DMS114 treated with DMSO at 0.1 percent for 48 hours (cell line): ENCODE measurements at regions not wholly inside any gene's neighbourhood (a gene's known extent, or its start where the extent isn't known, plus 50 kb on each side); places are given as distances from the start of the nearest gene placed in this dataset.
A peak's percentile ranks its signal among the peaks of the same experiment; 100 is the strongest.

ENCODE experiments used
- DNase-seq: peaks from one replicate; lab custom pipeline; 2025; ENCODE audit not compliant: unreplicated experiment; lab: John Stamatoyannopoulos, UW

DNA sequence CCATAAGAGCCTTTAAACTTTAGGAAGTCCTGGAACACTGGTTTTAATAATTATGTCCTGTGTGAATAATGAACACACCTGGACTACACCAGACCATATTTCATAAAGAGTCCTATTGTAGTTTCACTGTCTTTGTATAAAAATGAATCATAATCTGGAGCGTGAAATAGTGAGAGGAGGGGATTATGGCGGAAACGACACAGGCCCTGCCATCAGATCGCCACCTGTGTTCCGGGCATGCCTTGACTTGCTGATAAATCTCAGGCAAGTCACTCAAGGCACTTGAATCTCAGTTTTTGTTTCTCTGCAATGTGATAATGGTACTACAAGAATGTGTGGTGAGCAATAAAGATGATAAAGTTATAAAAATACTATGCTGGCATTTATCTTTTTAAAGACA, 995.5 kb downstream of the MCTP2 start:
- no peak for DNase-seq

DNA sequence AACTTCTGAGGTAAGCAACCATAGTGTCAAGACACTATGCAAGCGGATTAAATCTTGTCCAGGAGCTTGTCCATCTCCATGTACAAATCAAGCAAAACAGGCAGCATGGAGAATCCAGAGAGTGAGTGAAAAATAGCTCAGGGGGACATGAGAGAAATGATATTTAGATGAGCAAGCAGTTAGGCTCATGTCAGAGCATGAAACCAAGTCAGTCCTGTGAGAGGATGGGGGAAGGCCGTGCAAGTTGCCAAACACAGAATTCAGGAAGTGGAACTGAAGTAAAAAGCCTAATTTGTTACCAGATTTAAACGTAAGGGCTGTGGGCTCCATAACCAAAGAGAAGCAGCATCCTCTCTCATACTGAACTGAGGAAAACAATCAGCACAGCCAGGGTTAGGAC, 995.9 kb downstream of the MCTP2 start:
- no peak for DNase-seq

GRCh38 chr15:95228856-95229555, 997.6 kb downstream of the MCTP2 start:
- no peak for DNase-seq

DNA sequence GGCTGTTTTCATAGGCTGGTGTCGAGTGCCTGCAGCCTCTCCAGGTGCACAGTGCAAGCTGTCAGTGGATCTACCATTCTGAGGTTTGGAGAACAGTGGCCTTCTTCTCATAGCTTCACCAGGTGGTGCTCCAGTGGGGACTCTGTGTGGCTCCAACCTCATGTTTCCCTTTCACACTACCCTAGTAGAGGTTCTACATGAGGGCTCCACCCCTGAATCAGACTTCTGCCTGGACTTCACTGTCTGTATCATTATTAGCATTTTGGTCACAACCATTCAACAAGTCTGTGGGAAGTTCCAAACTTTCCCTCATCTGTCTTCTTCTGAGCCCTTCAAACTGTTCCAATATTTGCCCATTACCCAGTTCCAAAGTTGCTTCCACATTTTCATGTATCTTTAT, 1003.7 kb downstream of the MCTP2 start:
- DNase-seq = no peak

GRCh38 chr15:95247071-95247984, 1016.0 kb downstream of the MCTP2 start:
- DNase-seq = no peak

- DNase-seq = no peak
Observed at GRCh38 chr15:95249524-95249923, 1018.2 kb downstream of the MCTP2 start.

GRCh38 chr15:95252404-95252803, 1021.0 kb downstream of the MCTP2 start:
- no peak for DNase-seq

DNA sequence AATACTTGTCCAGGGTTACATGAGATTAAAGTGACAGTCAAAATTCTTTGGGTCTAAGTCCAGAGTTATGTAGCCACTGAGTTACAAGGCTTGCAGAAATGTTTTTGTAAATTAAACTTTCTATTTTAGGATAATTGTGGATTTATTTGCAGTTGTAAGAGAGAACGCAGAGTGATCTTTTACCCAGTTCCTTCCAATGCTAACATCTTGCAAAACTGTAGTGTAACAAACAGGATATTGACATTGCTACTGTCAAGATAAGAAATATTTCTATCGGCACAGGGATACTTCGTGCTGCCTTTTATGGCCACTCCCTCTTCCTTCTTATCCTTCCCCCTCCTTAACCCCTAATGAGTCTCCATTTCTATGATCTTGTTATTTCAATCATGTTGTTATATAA, 1022.9 kb downstream of the MCTP2 start:
- no peak for DNase-seq

DNA sequence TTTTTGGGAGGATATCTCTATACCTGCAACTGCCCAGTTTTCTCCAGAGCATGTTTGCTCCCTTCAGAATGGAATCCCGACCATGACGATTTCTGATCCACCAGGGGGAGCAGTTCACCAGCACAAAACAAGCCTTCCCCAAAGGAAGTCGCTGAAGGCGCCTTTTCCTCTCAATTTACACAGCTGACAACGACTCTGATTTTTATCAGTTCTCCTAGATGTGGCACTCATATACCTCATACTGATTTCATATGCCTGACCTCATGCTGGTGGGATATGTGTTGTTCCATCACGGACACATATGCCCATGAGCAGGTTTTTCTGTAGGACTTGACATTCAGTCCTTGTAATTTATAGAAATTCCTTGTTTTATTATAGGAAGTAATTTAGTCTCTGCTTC, 1028.2 kb downstream of the MCTP2 start:
- DNase-seq = peak; percentile 81

GRCh38 chr15:95259965-95260364, 1028.6 kb downstream of the MCTP2 start:
- DNase-seq = peak; percentile 38

GRCh38 chr15:95260856-95261255, 1029.5 kb downstream of the MCTP2 start:
- no peak for DNase-seq

GRCh38 chr15:95261546-95261945, 1030.2 kb downstream of the MCTP2 start:
- no peak for DNase-seq

- DNase-seq = no peak
Observed at GRCh38 chr15:95261968-95262367, 1030.6 kb downstream of the MCTP2 start.

DNA sequence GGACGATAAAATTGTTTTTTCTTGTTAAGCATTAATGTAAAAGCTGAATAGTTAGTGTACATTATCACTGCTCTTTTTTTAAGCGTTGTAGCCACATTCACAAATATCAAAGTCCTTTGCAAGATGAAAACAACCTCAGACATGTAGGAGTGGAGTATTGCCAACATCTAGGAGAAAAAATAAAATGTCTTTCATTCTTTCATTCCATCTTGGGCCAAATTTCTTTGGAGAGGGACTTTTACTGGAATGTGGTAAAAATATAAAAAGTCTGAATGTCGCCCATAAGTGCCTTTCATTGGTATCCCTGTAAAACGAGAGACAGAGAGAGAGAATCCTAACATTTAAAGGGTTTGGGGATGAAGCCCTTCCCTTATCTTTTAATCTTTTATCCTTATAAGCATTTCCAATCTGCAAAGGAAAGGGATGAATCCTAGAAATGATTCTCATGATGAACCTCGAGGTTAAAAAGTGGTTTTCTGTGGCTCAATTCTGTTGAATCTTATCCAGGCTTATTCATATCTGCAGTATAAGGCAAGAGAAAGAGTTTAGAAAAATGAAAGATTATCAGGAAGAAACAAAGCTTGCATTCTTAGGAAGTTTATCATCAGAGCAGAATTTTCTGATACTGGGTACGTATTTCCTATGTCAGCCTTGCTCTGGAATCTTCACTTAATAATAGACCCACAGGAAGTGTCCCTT, 1031.7 kb downstream of the MCTP2 start:
- DNase-seq = no peak

DNA sequence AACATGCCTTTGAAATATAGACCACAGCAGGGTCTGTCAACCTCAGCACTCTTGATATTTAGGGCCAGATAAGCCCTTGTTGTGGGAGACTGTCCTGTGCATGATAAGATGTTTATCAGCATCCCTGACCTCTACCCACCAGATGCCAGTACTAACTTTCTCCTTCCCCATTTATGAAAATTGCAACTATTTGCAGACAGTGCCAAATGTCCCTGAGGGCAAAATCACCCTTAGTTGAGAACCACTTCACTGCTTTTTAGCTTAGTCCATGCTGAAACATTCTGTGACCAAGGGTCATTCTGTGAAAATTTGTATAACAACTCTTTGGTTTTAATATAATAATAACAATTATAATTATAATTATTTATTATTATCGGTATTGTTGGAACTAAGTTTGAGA, 1032.4 kb downstream of the MCTP2 start:
- DNase-seq = no peak

DNA sequence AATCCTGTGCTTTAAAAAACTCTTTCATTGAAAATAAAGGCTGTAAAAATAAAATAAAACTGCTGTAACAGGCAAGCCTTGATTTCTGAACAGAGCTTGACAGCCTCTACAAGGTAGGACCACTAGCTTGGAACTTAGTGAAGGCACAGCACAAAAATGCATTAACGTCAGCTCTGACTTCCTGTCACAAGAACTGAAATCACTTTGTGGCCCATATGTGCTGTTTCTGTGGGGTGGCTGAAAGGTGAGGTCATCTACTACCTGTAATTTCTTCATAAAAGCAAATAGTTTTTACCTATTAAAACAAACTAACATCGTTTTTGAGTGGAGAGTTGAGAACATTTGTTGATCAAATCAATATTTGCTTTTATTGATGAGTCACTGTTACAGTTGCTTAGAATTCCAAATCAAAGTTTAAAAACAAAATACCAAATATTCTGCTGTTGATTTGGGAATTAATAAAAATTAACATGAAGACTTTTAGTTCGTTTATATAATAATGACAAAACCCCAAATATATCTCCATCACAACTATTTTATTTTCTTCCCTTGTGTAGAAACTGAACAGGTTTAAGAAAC, 1034.1 kb downstream of the MCTP2 start:
- DNase-seq = no peak

DNA sequence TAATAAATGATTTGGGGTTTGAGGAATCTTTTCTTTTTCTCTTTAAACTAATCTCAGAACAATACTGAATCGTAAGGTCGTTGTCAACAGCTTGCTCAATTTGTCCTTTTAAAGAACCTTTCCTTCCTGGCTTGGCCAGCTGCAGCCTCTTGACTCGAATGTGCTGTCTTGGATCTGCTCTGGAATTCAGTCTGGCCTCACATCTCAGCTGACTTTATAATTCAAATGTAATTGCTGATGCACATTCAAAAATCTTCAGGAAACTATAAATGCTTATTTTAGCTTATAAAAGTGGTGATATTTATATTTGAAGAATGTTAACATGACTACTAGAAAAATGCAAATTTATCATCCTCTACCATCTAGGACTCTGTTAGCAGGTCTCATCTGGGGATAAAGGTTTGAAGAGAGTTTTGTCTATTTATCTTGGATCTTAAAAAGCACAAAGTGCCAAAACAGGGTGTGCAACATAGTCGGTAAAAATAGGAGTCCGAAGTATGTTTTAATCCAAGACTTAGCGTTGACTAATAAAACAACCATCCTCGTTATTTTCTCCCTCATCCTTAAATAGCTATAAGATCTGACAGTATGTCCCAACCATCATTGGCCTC, 1035.2 kb downstream of the MCTP2 start:
- no peak for DNase-seq

- no peak for DNase-seq
Observed at GRCh38 chr15:95267481-95267880, 1036.1 kb downstream of the MCTP2 start.

DNA sequence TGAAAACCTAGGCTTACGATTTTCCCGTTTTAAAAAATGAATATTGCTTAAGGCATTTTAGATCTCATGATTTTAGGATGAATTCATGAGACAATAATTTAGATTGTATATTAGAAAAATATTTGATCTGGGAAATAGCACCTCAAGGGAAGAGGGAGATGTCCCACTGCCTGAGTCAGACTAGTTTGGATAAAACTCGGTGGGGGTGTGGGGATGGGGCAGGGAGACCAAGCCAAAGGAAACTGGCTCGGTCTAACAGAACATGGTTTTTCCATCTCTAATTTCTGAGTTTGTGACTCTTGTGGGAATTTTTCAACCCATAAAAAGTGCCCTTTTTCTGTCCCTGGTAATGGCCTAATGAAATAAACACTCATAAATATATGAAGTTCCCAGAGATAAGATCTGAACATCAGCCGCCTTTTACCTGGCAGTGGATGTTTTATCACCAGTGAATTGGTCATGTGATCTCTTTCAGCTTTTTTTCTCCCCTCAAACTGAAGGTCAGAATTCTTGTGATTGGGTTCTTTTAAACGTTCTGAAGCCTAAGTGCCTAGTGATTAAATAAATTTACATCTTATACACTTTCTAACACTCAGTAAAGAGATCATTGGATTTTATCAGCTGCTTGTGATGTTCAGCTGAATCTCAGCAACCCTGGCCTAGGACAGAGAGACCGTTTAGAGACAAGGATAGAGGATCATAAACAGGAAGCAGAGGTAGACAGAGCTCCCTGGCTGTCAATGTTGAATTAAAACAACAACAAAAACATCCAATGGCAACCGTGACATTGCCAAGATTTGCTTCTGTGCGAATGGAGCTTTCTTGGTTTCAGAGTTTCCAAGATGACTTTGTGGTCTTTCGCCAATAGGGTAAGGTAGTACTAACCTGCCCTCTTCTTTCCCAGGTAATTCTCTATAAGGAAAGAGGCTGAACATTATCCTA, 1038.2 kb downstream of the MCTP2 start:
- no peak for DNase-seq

GRCh38 chr15:95274101-95274500, 1042.7 kb downstream of the MCTP2 start:
- DNase-seq = no peak
